ENCODE measurements at regions not wholly inside any gene's neighbourhood (a gene's known extent, or its start where the extent isn't known, plus 50 kb on each side); places are given as distances from the start of the nearest gene placed in this dataset.

DNA sequence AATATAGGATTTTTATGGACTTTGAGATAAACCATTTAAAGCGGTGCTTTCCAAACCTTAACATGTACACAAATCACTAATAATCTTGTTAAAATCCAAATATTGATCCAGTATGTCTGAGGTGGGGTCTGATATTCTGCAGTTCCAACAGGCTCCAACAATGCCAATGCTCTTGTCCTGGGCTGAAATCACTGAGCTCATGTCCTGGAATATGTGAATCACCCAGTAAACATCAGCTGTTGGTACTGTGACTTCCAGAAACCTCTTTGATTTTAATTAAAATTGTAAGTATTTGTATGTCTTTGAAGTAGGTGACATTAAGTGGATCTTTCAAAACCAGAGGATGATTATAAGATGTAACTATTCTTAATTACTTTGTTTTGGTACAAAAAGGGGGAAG lies 52.8 kb upstream of the CAST start:
- TF ChIP-seq, protein P1, sequence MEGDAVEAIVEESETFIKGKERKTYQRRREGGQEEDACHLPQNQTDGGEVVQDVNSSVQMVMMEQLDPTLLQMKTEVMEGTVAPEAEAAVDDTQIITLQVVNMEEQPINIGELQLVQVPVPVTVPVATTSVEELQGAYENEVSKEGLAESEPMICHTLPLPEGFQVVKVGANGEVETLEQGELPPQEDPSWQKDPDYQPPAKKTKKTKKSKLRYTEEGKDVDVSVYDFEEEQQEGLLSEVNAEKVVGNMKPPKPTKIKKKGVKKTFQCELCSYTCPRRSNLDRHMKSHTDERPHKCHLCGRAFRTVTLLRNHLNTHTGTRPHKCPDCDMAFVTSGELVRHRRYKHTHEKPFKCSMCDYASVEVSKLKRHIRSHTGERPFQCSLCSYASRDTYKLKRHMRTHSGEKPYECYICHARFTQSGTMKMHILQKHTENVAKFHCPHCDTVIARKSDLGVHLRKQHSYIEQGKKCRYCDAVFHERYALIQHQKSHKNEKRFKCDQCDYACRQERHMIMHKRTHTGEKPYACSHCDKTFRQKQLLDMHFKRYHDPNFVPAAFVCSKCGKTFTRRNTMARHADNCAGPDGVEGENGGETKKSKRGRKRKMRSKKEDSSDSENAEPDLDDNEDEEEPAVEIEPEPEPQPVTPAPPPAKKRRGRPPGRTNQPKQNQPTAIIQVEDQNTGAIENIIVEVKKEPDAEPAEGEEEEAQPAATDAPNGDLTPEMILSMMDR (IDR thresholded peaks at IDR 0.05), result no peak
- TF ChIP-seq POLR2A (IDR thresholded peaks at IDR 0.05), result no peak

Measured in ovary (tissue), 3 donors.